ENCODE measurements at regions not wholly inside any gene's neighbourhood (a gene's known extent, or its start where the extent isn't known, plus 50 kb on each side); places are given as distances from the start of the nearest gene placed in this dataset.

- TF ChIP-seq SUZ12 (IDR thresholded peaks at IDR 0.05; ENCODE audit: extremely low read depth, insufficient read depth, insufficient read length) (no peak), YY1 (IDR thresholded peaks at IDR 0.05; ENCODE audit: insufficient read depth, insufficient read length) (no peak), ZNF274 (IDR thresholded peaks at IDR 0.05; ENCODE audit: low read depth, low read length) (no peak)
Measured at GRCh38 chr11:25483915-25484635, 847.9 kb upstream of the ANO3 start.

Measured in NT2/D1 (cell line).